ENCODE measurements at regions not wholly inside any gene's neighbourhood (a gene's known extent, or its start where the extent isn't known, plus 50 kb on each side); places are given as distances from the start of the nearest gene placed in this dataset.

GRCh38 chr10:55283031-55283430, 482.0 kb upstream of the PCDH15 start:
- TF ChIP-seq CTCF (IDR thresholded peaks at IDR 0.05; ENCODE audit: low read depth, low read length, poor library complexity, severe bottlenecking), result no peak
- no peak for TF ChIP-seq EZH2phosphoT487 (IDR thresholded peaks at IDR 0.05; ENCODE audit: borderline replicate concordance, low read length)

All from DOHH2 (cell line).